ENCODE measurements at regions not wholly inside any gene's neighbourhood (a gene's known extent, or its start where the extent isn't known, plus 50 kb on each side); places are given as distances from the start of the nearest gene placed in this dataset.
A peak's percentile ranks its signal among the peaks of the same experiment; 100 is the strongest.

DNA sequence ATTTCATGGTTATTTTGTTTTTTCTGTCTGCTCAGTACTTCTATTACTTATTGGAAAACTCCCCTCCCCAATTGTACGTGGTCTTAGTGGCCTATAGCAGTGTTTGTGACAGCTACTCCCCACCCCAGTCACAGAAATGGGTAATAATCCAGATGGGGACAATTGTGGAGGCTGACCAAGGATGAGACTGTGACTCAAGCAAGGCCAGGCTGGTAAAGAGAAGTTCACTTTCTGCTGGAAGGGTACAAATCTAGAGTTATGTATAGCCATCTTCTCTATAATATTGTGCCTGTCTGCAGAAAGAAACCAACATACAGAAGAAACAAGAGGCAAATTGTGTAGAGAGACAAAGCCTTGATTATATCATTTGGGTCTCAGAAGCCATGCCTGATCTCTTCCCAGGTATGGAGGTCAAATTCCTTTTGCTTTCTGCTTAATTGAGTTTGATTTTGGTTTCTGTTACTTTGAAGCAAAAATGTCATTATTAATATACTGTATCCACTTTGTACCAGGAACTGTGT, 270.4 kb downstream of the HLX start:
- DNase-seq (ENCODE audit: low read depth), result no peak
- no peak for TF ChIP-seq CTCF (IDR thresholded peaks at IDR 0.05; ENCODE audit: low read length, missing control alignments)
- H3K4me3 ChIP-seq (replicated peaks; ENCODE audit: low read depth, low read length), result no peak overlapping the region

DNA sequence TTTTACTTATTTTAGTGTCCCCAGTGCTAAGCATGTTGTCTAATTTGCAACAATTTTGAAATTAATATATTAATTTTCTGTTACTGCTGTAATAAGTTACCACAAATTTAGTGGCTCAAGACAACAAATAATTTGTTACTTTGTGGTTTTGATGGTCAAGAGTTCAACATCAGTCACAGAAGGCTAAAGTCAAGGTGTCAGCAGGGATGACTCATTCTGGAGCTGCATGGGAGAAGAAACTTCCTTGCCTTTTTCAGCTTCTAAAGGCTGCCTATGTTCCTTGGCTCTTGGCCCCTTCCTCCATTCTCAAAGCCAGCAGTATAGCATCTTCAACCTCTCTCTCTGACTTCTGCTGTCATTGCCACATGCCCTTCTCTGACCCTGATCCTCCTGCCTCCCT, 271.8 kb downstream of the HLX start:
- H3K4me3 ChIP-seq (replicated peaks; ENCODE audit: low read depth, low read length), result no peak overlapping the region
- no peak for TF ChIP-seq CTCF (IDR thresholded peaks at IDR 0.05; ENCODE audit: low read length, missing control alignments)
- no peak for DNase-seq (ENCODE audit: low read depth)

DNA sequence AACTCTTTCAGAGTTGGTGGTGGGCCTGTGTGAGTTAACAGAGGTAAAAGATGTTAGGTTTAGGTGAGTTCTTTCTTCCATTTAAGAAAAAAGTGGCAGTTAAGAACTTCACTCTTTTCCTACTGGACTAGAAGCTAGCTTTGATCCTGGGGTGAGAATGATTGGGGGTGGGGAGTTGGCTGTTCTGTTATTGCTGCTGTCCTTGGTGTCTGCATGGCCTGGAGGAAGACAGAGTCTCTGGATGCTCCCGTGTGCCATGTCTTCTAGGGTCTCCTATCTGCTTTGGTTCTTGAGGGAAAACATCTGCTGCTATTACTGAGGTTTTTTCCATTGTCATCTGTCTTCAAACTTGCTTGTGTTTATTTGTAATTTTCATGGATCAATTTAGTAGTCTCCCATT, 275.7 kb downstream of the HLX start:
- peak; percentile 24 for DNase-seq (ENCODE audit: low read depth)
- no peak overlapping the region for H3K4me3 ChIP-seq (replicated peaks; ENCODE audit: low read depth, low read length)
- no peak for TF ChIP-seq CTCF (IDR thresholded peaks at IDR 0.05; ENCODE audit: low read length, missing control alignments)

DNA sequence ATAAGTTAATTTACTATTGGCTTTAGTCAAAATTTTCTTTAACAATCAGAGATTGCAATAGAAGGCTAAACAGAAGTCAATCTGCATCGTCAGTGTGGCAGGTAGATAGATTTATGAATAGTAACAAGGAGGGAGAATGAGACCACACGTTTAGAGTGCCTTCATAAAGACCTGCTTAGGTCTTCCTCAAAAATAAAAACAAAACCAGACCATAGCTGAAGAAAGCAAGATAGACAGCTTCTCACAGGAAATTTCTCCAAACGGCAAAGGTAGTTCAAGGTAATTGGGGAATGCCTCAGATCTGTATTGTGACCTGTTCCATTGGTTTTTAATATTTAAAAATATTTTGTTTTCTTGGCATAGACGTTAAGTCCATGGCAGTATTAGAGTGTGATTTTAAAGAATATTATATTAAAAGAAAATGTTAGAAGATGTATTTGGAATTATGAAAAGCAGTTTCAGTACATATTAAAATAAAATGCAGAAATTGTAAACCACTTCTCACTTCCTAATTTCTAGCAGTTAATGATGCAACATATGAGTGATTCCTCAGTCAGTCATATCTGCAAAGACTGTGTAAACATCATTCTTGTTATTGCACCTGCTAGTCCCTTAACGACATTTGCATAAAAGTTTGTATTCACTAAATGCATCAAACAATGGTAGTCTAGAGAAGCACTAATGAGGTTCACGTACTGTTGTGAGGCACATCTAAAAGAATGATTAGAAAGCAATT, 278.0 kb downstream of the HLX start:
- no peak overlapping the region for H3K4me3 ChIP-seq (replicated peaks; ENCODE audit: low read depth, low read length)
- no peak for DNase-seq (ENCODE audit: low read depth)
- no peak for TF ChIP-seq CTCF (IDR thresholded peaks at IDR 0.05; ENCODE audit: low read length, missing control alignments)

- TF ChIP-seq CTCF (IDR thresholded peaks at IDR 0.05; ENCODE audit: low read length, missing control alignments), result no peak
- no peak for DNase-seq (ENCODE audit: low read depth)
- no peak overlapping the region for H3K4me3 ChIP-seq (replicated peaks; ENCODE audit: low read depth, low read length)
These were observed 280.4 kb downstream of the HLX start for GRCh38 chr1:221159608-221160007.

- no peak overlapping the region for H3K4me3 ChIP-seq (replicated peaks; ENCODE audit: low read depth, low read length)
- peak; percentile 27 for DNase-seq (ENCODE audit: low read depth)
- no peak for TF ChIP-seq CTCF (IDR thresholded peaks at IDR 0.05; ENCODE audit: low read length, missing control alignments)
These were observed 282.4 kb downstream of the HLX start for GRCh38 chr1:221161571-221162041.

- no peak for TF ChIP-seq CTCF (IDR thresholded peaks at IDR 0.05; ENCODE audit: low read length, missing control alignments)
- no peak overlapping the region for H3K4me3 ChIP-seq (replicated peaks; ENCODE audit: low read depth, low read length)
- DNase-seq (ENCODE audit: low read depth), result peak; percentile 46
These were observed 283.1 kb downstream of the HLX start for GRCh38 chr1:221162352-221162751.

Measured in fibroblast of pulmonary artery (primary cell).